ENCODE measurements at regions not wholly inside any gene's neighbourhood (a gene's known extent, or its start where the extent isn't known, plus 50 kb on each side); places are given as distances from the start of the nearest gene placed in this dataset.

GRCh38 chr4:124325690-124326089 lies 386.8 kb downstream of the ANKRD50 start:
- H3K79me2 ChIP-seq (ENCODE audit: control insufficient read depth, insufficient read depth, low read length), result no peaks in the 10 kb centered on the region
- H3K9ac ChIP-seq (ENCODE audit: low read length), result no peak overlapping the region
- intact Hi-C loops (cut with micrococcal nuclease), result no loop called here
- H3K9me3 ChIP-seq (ENCODE audit: control extremely low read depth in 1 of 3, control insufficient read depth in 2 of 3, insufficient read depth in 1 of 3, low read length in 2 of 3), result no peaks in the 10 kb centered on the region
- no peaks in the 10 kb centered on the region for H4K20me1 ChIP-seq (ENCODE audit: control insufficient read depth, insufficient read depth, low read length, poor library complexity, severe bottlenecking)
- no peaks in the 10 kb centered on the region for H3K27me3 Mint-ChIP-seq
- H2AFZ ChIP-seq (ENCODE audit: insufficient read depth, low read depth, low read length, poor library complexity, severe bottlenecking), result no peak overlapping the region
- no peaks in the 10 kb centered on the region for H3K4me1 Mint-ChIP-seq
- H3K9me3 Mint-ChIP-seq (ENCODE audit: insufficient read depth), result no peaks in the 10 kb centered on the region
- CTCF ChIA-PET, result no interaction called here
- DNase-seq (no peak), ATAC-seq (ENCODE audit: low read depth) (no peak)
- TF ChIP-seq EZH2 (IDR thresholded peaks at IDR 0.05; ENCODE audit: borderline replicate concordance, insufficient read depth, low read depth, low read length, poor library complexity, severe bottlenecking) (no peak), CTCF (IDR thresholded peaks at IDR 0.05) (no peak)
- no peak overlapping the region for H3K4me3 ChIP-seq (ENCODE audit: control extremely low read depth in 1 of 5, extremely low read depth in 1 of 5, insufficient read depth in 1 of 5, low read depth in 2 of 5, low read length in 4 of 5)
- H3K4me3 Mint-ChIP-seq, result no peak overlapping the region
- no peak overlapping the region for H3K27ac ChIP-seq (ENCODE audit: low read length in 2 of 2)
- no peak overlapping the region for H3K27ac Mint-ChIP-seq
- H3K36me3 ChIP-seq (replicated peaks in 1 of 2; ENCODE audit: control extremely low read depth in 1 of 2, control insufficient read depth in 1 of 2, extremely low read depth in 1 of 2, insufficient read depth in 2 of 2, low read length in 1 of 2), result no peaks in the 10 kb centered on the region
- H3K4me2 ChIP-seq (replicated peaks; ENCODE audit: low read depth, low read length, poor library complexity, severe bottlenecking), result no peak overlapping the region
- no peaks in the 10 kb centered on the region for H3K27me3 ChIP-seq (replicated peaks in 1 of 4; ENCODE audit: control extremely low read depth in 1 of 4, control insufficient read depth in 3 of 4, insufficient read depth in 4 of 4, low read length in 3 of 4)
- POLR2A ChIA-PET, result no interaction called here
- no peaks in the 10 kb centered on the region for H3K4me1 ChIP-seq (ENCODE audit: control insufficient read depth in 2 of 2, insufficient read depth in 2 of 2, low read length in 2 of 2)

GRCh38 chr4:124329134-124329533 lies 383.4 kb downstream of the ANKRD50 start:
- intact Hi-C loops (cut with micrococcal nuclease), result no loop called here
- Histone ChIP-seq H3K4me1 (ENCODE audit: control insufficient read depth in 2 of 2, insufficient read depth in 2 of 2, low read length in 2 of 2) (no peaks in the 10 kb centered on the region), H3K27ac (ENCODE audit: low read length in 2 of 2) (no peak overlapping the region), H2AFZ (ENCODE audit: insufficient read depth, low read depth, low read length, poor library complexity, severe bottlenecking) (no peak overlapping the region), H3K36me3 (replicated peaks in 1 of 2; ENCODE audit: control extremely low read depth in 1 of 2, control insufficient read depth in 1 of 2, extremely low read depth in 1 of 2, insufficient read depth in 2 of 2, low read length in 1 of 2) (no peaks in the 10 kb centered on the region), H3K27me3 (replicated peaks in 1 of 4; ENCODE audit: control extremely low read depth in 1 of 4, control insufficient read depth in 3 of 4, insufficient read depth in 4 of 4, low read length in 3 of 4) (no peaks in the 10 kb centered on the region), H3K9me3 (ENCODE audit: control extremely low read depth in 1 of 3, control insufficient read depth in 2 of 3, insufficient read depth in 1 of 3, low read length in 2 of 3) (no peaks in the 10 kb centered on the region), H3K9ac (ENCODE audit: low read length) (no peak overlapping the region), H3K79me2 (ENCODE audit: control insufficient read depth, insufficient read depth, low read length) (no peaks in the 10 kb centered on the region), H4K20me1 (ENCODE audit: control insufficient read depth, insufficient read depth, low read length, poor library complexity, severe bottlenecking) (no peaks in the 10 kb centered on the region), H3K4me3 (ENCODE audit: control extremely low read depth in 1 of 5, extremely low read depth in 1 of 5, insufficient read depth in 1 of 5, low read depth in 2 of 5, low read length in 4 of 5) (no peak overlapping the region), H3K4me2 (replicated peaks; ENCODE audit: low read depth, low read length, poor library complexity, severe bottlenecking) (no peak overlapping the region)
- no peak for TF ChIP-seq CTCF (IDR thresholded peaks at IDR 0.05)
- no peak for TF ChIP-seq EZH2 (IDR thresholded peaks at IDR 0.05; ENCODE audit: borderline replicate concordance, insufficient read depth, low read depth, low read length, poor library complexity, severe bottlenecking)
- Mint-ChIP-seq H3K4me3 (no peak overlapping the region), H3K9me3 (ENCODE audit: insufficient read depth) (no peaks in the 10 kb centered on the region), H3K27me3 (no peaks in the 10 kb centered on the region), H3K4me1 (no peaks in the 10 kb centered on the region), H3K27ac (no peak overlapping the region)
- ATAC-seq (ENCODE audit: low read depth) (no peak), DNase-seq (no peak)
- POLR2A ChIA-PET, result no interaction called here
- CTCF ChIA-PET, result interaction anchor here (0.8 to 1.7 kb wide), 2 partner anchors 8 to 13 kb away, joined by 3 to 4 read pairs; no protein-coding TSS in a partner anchor

Data from B cell (primary cell).